Sciatic nerve (tissue), 2 donors: ENCODE measurements at regions not wholly inside any gene's neighbourhood (a gene's known extent, or its start where the extent isn't known, plus 50 kb on each side); places are given as distances from the start of the nearest gene placed in this dataset.

ENCODE experiments used
- ATAC-seq: fragments of 200-7000 bp; cut with Tn5 transposase; one replicate; pipeline ENCODE4 v1.9.1; 2020; ENCODE audit warnings: mild to moderate bottlenecking, moderate library complexity
- DNase-seq: peaks from one replicate; pipeline ENCODE4 v3.0.0-alpha.2; 2020; ENCODE audit warnings: low spot score
- intact Hi-C: fragments of 100-400 bp; cut with DNase I; formaldehyde crosslinking; loops from one replicate; pipeline ENCODE4 v1.14.2; 2022
- donor health status: DM: no; HTN: no; CAD: no.
- donor health status: DM: no; HTN: no; CAD: no.

DNA sequence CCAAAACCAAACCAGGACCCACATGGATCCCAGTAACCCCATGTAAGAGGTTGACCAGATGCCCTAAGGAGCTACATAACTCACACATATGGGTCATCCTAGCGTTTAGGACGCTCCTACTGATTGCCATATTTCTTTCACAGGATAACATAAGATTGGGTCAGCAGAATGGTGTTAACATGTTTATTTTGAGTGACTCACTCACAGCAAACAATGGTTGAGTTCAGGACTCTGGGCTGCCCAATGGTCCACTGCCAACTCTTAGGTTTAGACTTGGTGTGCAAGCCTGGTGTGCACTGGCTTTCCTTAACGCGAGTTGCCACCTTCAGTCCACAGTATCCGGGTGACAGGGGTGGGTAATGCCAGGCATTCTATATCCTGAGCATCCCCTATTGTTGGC lies 211.5 kb downstream of the GPAM start:
- DNase-seq (no peak), ATAC-seq (no peak)
- intact Hi-C loops = no loop called here

DNA sequence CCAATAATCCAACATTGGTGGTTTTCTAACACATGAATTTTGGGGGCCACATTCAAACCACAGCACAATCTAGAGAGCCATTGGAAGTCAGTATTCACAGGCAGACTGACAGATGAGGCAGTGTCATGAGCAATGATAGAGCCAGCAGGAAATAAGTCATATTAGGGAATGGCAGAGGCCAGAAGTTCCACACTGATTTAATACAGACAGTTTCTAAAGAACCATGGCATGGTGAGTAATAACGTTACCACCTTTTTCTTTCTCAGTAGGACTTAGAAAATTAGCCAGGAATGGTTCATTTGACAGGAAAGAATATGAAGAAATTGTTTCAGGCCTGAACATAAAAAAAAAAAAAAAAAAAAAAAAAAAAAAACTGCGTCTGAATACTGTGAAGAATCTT lies 210.3 kb downstream of the GPAM start:
- intact Hi-C loops = no loop called here
- DNase-seq (no peak), ATAC-seq (peak; percentile 38)

DNA sequence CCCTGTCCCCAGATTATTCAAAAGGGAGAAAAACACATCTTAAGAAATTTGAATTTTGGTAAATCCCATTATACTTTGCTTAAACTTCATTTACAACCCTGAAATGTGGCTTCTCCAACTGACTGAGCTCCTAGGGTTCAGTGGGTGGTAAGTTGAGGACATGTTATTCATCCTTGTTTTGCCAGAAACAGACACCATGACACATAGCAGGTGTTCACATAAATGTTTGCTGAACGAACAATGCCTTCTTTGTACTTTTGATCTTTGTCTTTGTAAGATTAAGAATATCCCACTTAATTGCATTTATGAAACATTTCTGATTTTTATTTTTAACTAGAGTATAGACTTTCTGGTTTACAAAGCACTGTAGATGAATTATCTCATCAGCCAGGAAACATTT lies 209.7 kb downstream of the GPAM start:
- intact Hi-C loops = no loop called here
- DNase-seq = no peak
- ATAC-seq = no peak

DNA sequence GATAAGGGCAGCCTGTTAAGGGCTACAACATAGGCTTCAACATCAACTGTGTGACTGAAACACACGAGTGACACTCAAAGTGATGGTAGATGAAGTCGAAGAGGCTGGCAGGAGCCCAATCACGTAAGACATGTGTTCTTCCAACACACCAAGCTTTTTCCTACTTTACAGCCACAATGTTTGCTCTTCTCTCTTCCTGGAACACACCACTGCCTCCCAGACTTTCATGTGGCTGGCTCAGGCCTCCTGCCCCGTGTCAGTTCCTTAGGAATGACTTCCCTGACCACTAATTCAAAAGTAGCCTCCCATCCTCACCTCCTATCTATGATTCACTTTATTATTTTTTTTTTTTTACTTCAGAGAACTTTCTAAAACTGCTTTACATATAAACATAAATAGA lies 209.2 kb downstream of the GPAM start:
- ATAC-seq (peak; percentile 26), DNase-seq (no peak)
- intact Hi-C loops = no loop called here

DNA sequence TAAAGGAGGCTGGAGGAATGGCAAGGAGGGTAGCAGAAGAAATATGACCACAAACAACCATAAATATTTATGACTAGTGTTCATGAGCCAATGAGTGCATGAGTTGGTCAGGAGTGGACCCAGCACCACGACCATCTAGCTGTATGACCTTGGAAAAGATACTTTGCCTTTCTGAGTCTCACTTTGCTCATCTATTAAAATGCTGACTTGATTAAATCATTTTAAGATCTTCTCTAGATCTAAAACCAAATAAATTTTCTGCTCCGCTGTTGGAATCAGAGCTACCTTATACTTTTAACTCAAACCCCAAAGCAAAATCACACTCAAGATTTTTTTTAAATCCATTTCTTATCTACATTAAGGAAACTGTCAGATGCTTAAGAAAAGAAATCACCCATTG lies 207.0 kb downstream of the GPAM start:
- no peak for ATAC-seq

DNA sequence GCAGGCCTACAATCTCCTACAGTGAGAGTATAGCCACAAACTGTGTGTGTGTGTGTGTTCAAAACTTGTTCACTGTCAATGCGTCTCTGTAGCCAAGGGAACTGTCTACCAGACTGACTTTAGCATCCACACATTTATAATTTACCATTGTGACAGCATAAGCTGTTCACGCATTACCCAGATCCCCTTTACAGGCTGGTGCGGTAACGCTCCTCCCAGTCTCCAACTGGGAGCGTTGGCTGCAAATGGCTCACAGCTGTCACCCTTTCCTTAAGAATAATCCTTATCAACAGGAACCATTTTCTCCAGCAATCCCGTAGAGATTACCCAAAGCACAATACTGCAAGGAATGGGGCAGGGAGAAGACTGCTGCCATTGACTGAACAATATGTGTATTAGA lies 199.5 kb downstream of the GPAM start:
- no peak for ATAC-seq
- no peak for DNase-seq
- intact Hi-C loops = no loop called here

More for the DNA sequence above, 207.0 kb downstream of the GPAM start:
- DNase-seq = no peak
- intact Hi-C loops = no loop called here

DNA sequence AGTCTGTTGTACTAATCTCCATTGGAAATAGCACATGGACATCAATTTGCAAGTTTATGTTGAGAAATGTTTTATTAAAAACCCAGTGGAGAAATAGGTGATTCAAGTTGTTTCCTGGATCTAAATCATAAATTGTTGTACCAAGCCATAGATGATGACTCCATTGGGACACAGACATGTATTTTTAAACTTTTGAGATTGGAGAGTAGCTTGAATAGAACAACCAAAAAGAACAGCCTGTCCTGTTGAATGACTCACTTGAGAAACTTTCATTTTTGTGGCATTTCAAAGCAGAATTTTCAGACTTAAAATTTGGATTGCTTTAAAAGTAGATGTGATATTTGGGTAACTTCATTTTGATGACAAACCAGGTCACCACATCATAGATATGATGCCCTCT lies 197.5 kb downstream of the GPAM start:
- ATAC-seq (peak; percentile 94), DNase-seq (no peak)
- intact Hi-C loops = no loop called here

DNA sequence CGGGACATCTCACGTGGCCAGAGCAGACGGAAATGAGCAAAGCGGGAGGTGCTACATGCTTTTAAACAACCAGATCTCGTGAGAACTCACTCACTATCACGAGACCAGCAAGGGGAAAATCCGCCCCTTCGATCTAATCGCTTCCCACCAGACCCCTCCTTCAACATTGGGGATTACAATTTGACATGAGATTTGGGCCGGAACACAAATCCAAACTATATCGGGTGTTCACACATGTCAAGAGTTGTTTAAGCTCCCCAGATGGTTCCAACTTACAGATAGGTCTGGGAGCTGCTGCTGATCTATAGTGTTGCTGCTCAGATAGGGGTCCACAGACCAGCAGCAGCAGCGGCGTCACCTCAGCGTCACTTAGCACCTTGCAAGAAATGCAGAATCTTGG lies 194.9 kb downstream of the GPAM start:
- ATAC-seq (no peak), DNase-seq (no peak)
- intact Hi-C loops = no loop called here

DNA sequence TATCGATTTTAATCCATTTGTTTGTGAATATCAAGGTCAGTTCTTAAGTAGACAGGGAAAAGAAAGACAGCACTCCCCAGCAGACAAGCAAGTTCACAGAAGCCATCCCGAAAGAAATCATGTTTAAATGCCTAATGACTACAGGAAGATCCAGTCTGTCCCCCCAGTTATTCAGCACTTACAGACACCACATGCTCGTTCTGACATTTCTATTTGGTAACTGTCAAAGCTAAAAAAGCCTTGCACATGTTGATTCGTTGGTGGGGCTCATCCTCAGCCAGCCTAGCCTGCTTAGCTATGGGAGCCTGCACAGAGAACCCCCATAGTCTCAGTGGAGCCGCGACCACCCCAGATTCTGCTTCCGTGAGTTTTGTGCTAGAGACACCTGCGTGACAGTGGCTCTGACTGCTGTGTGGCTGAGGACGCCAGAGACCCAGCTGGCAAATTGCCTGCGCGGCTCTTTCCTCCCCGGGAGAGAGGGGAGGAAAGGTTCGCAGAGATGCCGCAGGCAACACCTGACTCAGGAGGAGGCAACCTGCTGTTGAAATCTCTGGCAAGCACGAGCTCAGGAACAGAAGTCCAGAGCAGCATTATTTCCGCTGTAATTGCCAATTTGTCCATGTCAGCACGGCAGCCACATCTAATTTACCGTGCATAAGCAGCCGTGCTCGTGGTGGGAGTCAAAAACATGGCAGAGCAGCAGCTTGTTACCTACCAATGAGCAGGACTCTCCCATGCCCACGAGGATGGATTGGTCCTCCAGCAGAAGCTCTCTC lies 194.2 kb downstream of the GPAM start:
- intact Hi-C loops = no loop called here
- DNase-seq (no peak), ATAC-seq (no peak)

DNA sequence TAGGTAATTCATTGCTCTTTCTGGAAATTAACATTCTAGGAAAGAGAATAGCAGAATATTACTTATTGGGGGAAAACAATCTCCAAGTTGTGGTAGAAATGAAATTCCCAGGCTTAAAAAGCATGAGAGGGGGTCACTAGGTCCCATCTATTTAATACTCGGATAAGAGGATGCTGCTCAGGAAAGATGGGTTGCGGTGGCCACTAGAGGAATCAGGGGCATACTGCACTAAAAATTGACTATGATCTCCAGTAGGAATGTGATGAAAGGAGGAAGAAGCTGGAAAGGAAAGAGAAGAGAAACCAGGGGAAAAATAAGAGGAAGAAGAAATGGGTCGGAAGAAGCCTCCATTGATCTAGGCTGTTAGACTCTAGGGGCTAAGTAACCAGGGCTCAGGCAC lies 192.8 kb downstream of the GPAM start:
- ATAC-seq = no peak
- intact Hi-C loops = no loop called here
- no peak for DNase-seq

DNA sequence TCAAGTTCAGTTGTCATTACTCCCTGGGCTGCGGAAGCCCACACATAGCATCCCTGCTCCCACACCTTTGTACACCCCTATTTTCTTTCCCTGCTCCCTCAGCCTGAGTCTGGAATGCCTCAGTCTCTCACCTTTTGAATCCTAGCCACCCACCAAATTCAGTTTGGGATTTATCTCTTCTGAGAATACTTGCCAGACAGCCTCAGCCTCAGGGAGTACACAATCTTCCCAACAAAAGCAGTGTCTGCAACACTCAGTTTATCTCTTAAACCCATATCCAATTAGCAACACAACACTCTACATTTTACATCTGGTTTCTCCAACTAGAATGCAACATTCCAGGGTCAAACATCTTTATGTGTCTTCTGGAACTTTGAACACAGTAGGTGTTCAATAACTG lies 190.2 kb downstream of the GPAM start:
- intact Hi-C loops = no loop called here
- ATAC-seq (no peak), DNase-seq (no peak)

DNA sequence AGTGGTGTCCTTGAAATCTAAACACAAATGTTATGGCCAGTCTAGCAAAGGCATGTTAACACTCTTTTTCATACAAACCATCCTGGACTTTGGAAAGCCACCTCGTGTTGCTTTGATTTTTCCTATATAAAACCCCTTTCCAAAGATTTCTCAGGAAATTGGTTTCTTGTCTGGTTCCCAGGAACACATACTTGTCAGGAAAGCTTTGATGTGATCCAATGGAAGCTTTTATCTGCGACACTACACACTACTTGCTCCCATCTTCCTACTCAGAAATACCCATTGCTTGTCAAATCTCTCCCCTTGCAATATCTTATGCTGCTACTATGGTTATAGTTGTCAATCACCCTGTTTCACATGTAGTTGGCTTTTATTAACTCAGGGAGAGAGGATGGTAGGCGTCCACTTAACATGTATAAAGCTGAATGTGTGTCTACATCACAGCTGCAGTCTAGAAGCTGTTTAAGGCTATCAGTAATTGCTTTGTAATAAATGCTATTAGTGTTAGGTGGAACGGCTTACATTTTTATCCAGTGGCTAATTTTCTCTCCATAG lies 189.6 kb downstream of the GPAM start:
- intact Hi-C loops = no loop called here
- DNase-seq (no peak), ATAC-seq (no peak)

DNA sequence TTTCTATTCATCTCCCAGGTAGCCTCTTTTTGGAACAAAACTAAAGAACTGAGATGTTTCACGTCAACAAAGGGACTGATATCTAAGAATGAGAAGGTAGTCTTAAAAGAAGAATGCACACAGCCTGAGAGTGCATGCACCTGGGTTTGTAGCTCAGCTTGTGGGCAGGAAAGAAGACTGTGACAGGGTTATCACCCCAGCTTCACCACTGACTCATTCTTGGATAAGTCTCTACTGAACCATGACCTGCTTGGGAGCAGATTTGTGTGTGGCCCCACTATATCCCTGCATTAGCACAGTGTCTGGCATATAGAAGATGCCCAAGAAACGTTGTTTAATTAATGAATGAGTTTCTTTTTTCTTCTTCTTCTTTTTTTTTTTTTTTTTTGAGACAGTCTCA lies 187.5 kb downstream of the GPAM start:
- no peak for DNase-seq
- intact Hi-C loops = no loop called here
- no peak for ATAC-seq

DNA sequence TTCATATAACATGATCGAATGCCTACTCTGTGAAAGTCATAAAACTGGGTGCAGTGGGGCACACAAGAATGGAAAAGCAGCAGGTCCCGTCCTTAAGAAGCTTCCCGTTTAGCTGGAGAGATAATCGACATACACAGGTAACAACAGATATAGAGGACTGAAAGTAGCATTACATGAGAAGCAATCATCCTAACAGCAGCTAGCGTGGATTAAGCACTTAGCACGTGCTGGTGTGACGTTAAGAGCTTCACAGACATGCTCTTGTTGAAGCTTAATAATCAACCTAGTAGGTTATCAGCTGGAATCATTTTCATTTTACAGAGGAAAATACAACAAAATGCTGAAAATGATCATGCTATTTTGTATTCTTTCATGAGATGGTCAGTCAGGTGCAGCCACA lies 184.8 kb downstream of the GPAM start:
- intact Hi-C loops = no loop called here
- DNase-seq (no peak), ATAC-seq (no peak)

DNA sequence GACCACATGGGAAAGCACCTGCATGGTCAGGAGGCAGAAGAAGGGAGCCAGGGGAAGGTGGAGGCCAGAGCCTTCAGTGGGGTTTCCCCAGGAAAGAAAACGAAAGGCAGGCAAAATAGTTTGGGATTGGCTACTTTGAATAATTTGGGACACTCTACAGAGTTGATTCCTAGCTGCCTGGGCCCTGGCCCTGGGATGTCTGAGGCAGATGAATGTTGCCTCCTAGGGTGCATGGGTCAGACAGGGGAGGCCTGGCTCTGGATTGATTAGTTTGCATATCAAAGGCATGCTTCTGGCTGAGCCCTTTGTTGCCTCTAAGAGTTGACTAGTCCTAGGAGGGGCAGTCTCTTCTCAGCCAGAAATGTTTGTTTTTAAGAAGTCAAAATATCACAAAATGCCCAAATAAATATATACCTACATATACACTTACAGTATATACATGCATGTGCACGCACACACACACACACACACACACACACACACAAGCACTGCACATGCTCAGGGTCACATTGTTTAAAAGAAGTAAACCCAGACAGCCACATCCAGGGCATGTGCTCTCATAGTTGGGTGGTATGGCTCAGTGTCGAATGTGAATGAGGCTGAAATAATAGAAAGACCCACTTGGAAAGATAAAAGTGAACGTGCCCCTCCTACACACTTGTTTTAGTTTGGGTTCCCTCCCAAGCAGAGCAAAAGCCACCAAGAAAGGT lies 184.2 kb downstream of the GPAM start:
- no peak for DNase-seq
- no peak for ATAC-seq
- intact Hi-C loops = no loop called here

DNA sequence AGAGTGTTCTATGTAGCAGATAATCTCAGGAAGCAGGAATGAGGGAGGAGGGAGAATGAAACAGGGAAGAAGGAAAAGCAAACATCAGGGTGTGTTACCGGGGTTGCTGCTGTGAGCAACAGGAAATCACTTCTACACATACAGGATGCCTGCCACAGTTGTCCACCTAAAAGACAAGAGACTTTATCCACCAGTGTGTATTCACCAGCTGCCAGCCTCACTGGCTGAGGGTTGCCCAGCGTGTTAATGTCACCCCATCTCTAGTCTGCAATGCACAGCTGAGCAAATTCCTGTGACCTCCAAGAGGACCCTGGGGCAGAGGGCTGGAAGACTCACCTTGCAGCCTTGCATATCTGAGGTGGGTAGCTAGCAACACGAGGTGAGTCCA lies 183.7 kb downstream of the GPAM start:
- DNase-seq = no peak
- ATAC-seq = peak; percentile 38
- intact Hi-C loops = no loop called here

DNA sequence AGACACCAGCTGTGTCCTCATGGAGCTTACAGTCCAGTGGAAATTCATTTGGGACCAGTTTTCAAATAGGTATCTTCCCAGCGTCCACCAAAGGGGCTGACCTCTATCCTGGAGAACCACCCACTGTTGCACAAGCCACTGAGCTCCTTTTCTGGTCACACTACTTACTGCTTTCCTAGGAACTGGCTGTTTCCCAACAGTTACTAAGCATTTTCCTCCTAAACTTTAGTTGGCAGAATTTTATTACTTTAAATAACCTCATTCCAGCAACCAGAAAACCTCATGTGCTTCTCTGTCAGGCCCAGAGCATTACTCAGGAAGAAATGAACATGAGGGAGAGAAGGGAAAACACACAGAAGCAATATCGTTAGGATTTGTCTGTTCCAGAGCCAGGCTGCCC lies 183.1 kb downstream of the GPAM start:
- intact Hi-C loops = no loop called here
- DNase-seq = no peak
- ATAC-seq = peak; percentile 94

DNA sequence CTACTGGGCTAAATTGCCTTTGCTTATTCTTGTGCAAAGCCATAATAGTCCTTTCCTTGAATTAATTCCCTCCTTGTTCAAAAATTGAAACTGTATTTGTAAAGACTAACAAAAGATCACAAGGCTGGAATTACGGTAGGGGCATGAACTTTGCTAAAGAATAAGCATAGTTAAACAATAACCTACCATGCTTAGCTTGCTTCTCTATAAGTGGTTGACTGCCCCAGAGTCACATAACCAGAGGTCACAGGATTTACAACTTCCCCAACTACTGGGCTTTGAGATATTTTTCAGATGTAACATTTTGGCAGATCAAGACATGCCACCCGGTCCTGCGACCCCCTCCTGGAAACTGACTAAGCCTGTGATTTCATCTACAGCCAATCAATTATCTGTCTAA lies 181.4 kb downstream of the GPAM start:
- ATAC-seq (no peak), DNase-seq (no peak)
- intact Hi-C loops = no loop called here

DNA sequence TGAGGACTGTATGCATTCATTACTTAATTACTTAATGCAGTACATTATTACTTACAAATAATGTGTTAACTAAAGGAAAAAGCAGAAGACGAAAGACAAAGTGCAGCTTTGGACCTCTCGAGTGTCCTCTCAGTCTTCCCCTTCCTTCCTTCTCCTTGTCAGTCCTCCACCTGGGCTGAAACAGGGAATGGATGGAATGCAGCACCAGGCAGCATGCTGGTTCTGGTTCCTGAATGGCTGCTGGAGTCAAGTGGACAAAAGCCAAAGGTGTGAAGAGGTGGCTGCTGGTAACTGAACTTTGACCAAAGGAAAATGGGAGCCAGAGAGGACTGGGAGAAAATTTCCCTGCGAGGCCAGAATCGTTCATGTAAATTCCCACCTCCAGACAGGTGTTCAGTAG lies 179.5 kb downstream of the GPAM start:
- no peak for ATAC-seq
- intact Hi-C loops = no loop called here
- DNase-seq = no peak

DNA sequence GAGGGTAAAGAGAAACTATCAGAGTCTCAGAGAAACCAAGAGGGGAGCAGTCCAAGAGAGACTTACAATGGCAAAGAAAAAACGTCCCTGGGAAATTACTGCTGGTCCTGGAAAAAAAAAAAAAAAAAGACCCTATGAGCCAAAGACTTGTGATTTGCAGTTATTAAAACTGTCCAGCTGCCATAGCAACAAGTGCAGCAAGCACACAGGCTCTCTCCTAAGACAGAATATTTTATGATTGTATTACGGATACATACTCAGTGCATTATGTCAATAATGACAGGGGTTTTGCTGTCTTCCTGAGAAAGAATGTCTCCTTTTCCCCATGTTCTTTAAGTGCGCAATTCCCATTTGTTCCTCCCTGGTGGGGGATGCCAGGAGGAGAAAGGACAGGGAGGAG lies 178.5 kb downstream of the GPAM start:
- ATAC-seq (no peak), DNase-seq (no peak)
- intact Hi-C loops = no loop called here

DNA sequence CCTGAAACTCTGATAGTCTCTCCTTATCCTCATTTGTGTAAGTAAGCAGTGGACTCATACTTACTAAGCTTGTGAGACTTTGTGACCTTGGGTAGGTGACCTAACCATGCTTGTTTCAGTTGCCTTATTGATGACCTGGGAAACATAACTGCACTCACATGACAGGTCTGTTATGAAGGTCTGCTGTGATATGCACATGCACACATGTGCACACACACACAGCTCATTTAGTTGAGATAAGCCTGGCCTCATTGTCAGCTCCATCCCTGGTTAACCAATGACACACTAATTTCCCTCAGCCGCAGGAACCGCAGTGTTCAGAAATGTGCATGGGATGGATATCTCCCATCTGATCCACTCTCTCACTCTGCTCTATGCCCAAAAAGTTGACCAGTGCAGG lies 177.2 kb downstream of the GPAM start:
- intact Hi-C loops = no loop called here
- ATAC-seq = no peak

More for the DNA sequence above, 177.2 kb downstream of the GPAM start:
- DNase-seq = no peak
